Upper lobe of left lung (tissue), 6 donors: ENCODE measurements at regions not wholly inside any gene's neighbourhood (a gene's known extent, or its start where the extent isn't known, plus 50 kb on each side); places are given as distances from the start of the nearest gene placed in this dataset.

Source experiments
- ATAC-seq, 2 donors: fragments of 200-7000 bp; cut with Tn5 transposase; one replicate each; pipeline ENCODE4 v1.9.1; 2022; ENCODE audit warnings: mild to moderate bottlenecking in 2 of 2, moderate library complexity in 2 of 2; ENCODE audit not compliant: low FRiP score in 2 of 2
- DNase-seq, 2 donors: peaks; one replicate each; pipeline ENCODE4 v3.0.0-alpha.2; 2019 to 2020
- H3K27ac ChIP-seq, 4 donors: fragments of 200-600 bp; sonication (generic); one replicate each; pipeline ENCODE4 v1.5.1; 2016 to 2019
- H3K27me3 ChIP-seq, 4 donors: fragments of 200-600 bp; sonication (generic); one replicate each; pipeline ENCODE4 v1.5.1; 2017 to 2019
- H3K36me3 ChIP-seq, 4 donors: fragments of 200-600 bp; sonication (generic); one replicate each; pipeline ENCODE4 v1.5.1; 2016 to 2019
- H3K4me1 ChIP-seq, 4 donors: fragments of 200-600 bp; sonication (generic); one replicate each; pipeline ENCODE4 v1.5.1; 2018 to 2019
- H3K4me3 ChIP-seq, 4 donors: fragments of 200-600 bp; sonication (generic); one replicate each; pipeline ENCODE4 v1.5.1; 2017 to 2019; ENCODE audit warnings: mild to moderate bottlenecking in 2 of 4, moderate library complexity in 1 of 4
- H3K9me3 ChIP-seq, 4 donors: fragments of 200-600 bp; sonication (generic); one replicate each; pipeline ENCODE4 v1.5.1; 2018 to 2019
- EP300 ChIP-seq, 4 donors: sonication (generic); formaldehyde crosslinking; IDR thresholded peaks; one replicate each; pipeline ENCODE4 v1.5.1; 2017; ENCODE audit warnings: antibody characterized with exemption in 4 of 4, control low read depth in 2 of 4
- POLR2A ChIP-seq, 4 donors: fragments of 450-650 bp; IDR thresholded peaks; one replicate each; pipeline ENCODE4 v1.5.1; 2016 to 2017; ENCODE audit warnings: antibody characterized with exemption in 4 of 4, mild to moderate bottlenecking in 2 of 4
- POLR2AphosphoS5 ChIP-seq, 2 donors: sonication (generic); formaldehyde crosslinking; IDR thresholded peaks; one replicate each; pipeline ENCODE4 v1.5.1; 2017; ENCODE audit warnings: antibody characterized with exemption in 2 of 2
- WGBS, 2 donors: methylation state at CpG; one replicate each; pipeline ENCODE4 v1.1.5; 2017 to 2018; 5-methylcytosine and 5-hydroxymethylcytosine counted together
- TF ChIP-seq, protein P1 (sequence below), 6 experiments: fragments of 450-650 bp in 4 of 6; fragments of 200-600 bp in 2 of 6; sonication (generic) in 2 of 6; IDR thresholded peaks; one replicate each; pipeline ENCODE4 v1.5.1; 2016 to 2019; ENCODE audit warnings: antibody characterized with exemption in 6 of 6
- donor health status: DM: no; HTN: no; CAD: no; lungs with moderate emphysema.
- donor health status: DM: no; HTN: yes; CAD: no; lungs with severe emphysema.

DNA sequence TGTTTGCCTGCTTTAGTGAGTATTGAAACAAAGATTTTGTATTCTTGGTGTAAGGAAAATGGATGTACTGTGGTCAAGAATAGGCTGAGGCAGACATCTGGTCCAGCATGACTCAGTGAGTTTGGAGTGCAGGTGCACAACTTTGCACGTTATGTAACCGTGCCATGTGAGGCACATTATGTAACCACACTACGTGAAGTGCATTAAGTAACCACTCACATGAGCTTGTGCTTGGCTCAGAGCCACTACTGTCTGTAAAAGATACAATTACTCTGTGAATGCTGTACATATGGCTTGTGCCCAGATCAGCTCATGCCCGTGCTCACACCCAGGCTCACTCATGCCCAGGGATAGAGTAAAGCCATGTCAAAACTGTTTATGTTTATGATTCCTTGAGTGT lies 216.8 kb downstream of the CTH start:
- Histone ChIP-seq H3K4me3 (no peak overlapping the region), H3K27me3 (no peaks in the 10 kb centered on the region), H3K9me3 (no peaks in the 10 kb centered on the region), H3K27ac (no peak overlapping the region), H3K36me3 (no peaks in the 10 kb centered on the region), H3K4me1 (no peaks in the 10 kb centered on the region)
- peak; percentile 19 to 61 for ATAC-seq
- TF ChIP-seq POLR2AphosphoS5 (IDR thresholded peaks at IDR 0.05) (peak in 1 of 2 donors; percentile 53), EP300 (IDR thresholded peaks at IDR 0.05) (peak in 1 of 4 donors; percentile 34), POLR2A (IDR thresholded peaks at IDR 0.05) (no peak)
- TF ChIP-seq, protein P1, sequence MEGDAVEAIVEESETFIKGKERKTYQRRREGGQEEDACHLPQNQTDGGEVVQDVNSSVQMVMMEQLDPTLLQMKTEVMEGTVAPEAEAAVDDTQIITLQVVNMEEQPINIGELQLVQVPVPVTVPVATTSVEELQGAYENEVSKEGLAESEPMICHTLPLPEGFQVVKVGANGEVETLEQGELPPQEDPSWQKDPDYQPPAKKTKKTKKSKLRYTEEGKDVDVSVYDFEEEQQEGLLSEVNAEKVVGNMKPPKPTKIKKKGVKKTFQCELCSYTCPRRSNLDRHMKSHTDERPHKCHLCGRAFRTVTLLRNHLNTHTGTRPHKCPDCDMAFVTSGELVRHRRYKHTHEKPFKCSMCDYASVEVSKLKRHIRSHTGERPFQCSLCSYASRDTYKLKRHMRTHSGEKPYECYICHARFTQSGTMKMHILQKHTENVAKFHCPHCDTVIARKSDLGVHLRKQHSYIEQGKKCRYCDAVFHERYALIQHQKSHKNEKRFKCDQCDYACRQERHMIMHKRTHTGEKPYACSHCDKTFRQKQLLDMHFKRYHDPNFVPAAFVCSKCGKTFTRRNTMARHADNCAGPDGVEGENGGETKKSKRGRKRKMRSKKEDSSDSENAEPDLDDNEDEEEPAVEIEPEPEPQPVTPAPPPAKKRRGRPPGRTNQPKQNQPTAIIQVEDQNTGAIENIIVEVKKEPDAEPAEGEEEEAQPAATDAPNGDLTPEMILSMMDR (IDR thresholded peaks at IDR 0.05): no peak
- peak in 1 of 2 donors; percentile 28 for DNase-seq
- 34 to 41% methylated on average over 4 of the region's 4 CpGs for WGBS, 2 donors

DNA sequence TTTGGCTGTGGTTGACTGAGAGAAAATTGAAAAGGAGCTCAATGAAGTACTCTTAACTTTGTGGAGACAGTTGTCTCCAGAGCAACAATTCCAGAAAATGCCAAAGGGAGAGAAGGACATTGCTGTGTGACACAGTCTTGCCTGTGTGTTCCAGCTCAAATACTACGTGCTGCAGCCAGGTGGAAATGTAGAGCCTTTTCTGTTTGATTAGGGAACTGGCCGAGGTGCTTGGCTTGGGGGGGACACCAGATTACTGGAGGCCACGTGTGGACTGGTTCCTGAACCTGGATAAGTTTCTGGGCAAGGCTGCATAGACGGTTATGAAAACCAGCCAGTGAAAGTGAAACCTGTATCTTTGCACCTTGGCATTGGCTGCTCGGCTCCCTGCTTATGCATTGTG lies 217.9 kb downstream of the CTH start:
- Histone ChIP-seq H3K4me3 (no peak overlapping the region), H3K27me3 (no peaks in the 10 kb centered on the region), H3K4me1 (no peaks in the 10 kb centered on the region), H3K36me3 (no peaks in the 10 kb centered on the region), H3K27ac (no peak overlapping the region), H3K9me3 (no peaks in the 10 kb centered on the region)
- WGBS, 2 donors: 63 to 65% methylated on average over 5 of the region's 5 CpGs
- TF ChIP-seq EP300 (IDR thresholded peaks at IDR 0.05): no peak
- no peak for TF ChIP-seq POLR2AphosphoS5 (IDR thresholded peaks at IDR 0.05)
- TF ChIP-seq, protein P1 (IDR thresholded peaks at IDR 0.05): no peak
- TF ChIP-seq POLR2A (IDR thresholded peaks at IDR 0.05): no peak
- no peak for DNase-seq
- ATAC-seq: no peak

DNA sequence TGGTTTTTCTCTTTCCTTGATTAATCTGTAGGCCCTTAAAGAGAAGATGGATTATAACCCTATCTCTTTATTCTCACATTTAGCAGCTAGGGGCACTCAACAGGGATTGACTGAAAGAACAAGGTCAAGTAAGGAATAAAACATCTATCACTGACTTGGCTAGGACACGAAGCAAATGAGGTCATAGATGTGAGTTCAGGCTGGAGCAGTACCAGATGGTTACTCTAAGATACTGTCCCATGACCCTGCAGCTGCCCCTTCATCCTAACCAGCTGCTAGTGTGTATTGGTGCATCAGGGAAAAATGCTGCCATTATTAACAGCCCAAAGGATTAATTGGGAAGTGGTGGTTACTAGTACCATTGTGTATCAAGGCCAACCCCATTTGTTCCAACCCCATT lies 221.9 kb downstream of the CTH start:
- ATAC-seq (no peak), DNase-seq (no peak)
- H3K4me1 ChIP-seq: no peaks in the 10 kb centered on the region
- no peak overlapping the region for H3K4me3 ChIP-seq
- TF ChIP-seq, protein P1 (IDR thresholded peaks at IDR 0.05): no peak
- TF ChIP-seq EP300 (IDR thresholded peaks at IDR 0.05): no peak
- TF ChIP-seq POLR2A (IDR thresholded peaks at IDR 0.05): no peak
- TF ChIP-seq POLR2AphosphoS5 (IDR thresholded peaks at IDR 0.05): no peak
- 23 to 38% methylated on average over 1 of the region's 1 CpG for WGBS, 2 donors
- no peaks in the 10 kb centered on the region for H3K27me3 ChIP-seq
- no peak overlapping the region for H3K27ac ChIP-seq
- no peaks in the 10 kb centered on the region for H3K36me3 ChIP-seq
- no peaks in the 10 kb centered on the region for H3K9me3 ChIP-seq

DNA sequence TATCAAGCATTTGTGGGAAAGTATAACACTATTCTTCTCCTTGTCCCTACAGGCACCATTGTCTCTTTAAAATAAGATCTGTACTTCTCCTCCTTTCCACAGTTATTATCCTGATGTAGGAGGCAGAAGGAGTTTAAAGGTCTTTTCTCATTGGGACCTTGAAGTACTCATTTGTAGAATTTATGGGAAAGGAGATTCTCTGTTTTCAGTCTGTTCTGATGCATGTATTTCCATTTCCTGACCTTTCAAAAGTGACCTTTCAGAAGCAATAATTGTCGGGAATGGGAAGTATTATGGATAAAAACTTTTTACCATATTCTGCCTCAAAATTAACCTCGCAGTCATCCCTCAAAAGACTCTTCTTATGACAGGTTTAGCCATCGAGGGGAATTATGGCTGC lies 224.8 kb downstream of the CTH start:
- WGBS, 2 donors: 80 to 83% methylated on average over 3 of the region's 3 CpGs
- ATAC-seq: no peak

DNA sequence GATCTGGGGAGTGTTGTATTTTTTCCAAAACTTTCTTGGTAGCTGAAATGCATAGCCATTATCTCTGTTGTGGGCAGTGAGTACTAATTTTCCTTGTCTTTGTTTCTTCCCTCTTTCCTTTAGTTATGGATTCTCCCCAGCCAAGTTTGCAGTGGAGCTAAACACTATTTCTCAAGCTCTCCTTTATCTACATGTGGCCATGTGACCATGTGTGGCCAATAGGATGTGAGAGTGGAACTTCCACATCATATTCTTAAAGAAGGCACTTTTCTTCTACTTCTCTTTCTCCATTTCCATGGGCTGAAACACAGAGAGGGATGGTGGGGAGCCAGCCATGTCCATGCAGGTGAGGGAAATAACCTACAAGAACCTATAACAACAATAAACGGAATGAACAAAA lies 230.8 kb downstream of the CTH start:
- Histone ChIP-seq H3K4me1 (no peaks in the 10 kb centered on the region), H3K4me3 (no peak overlapping the region), H3K36me3 (no peaks in the 10 kb centered on the region), H3K9me3 (no peaks in the 10 kb centered on the region), H3K27me3 (no peaks in the 10 kb centered on the region), H3K27ac (no peak overlapping the region)
- 78 to 87% methylated on average over 1 of the region's 1 CpG for WGBS, 2 donors
- no peak for DNase-seq
- no peak for ATAC-seq
- no peak for TF ChIP-seq EP300 (IDR thresholded peaks at IDR 0.05)
- TF ChIP-seq POLR2AphosphoS5 (IDR thresholded peaks at IDR 0.05): no peak
- TF ChIP-seq, protein P1 (IDR thresholded peaks at IDR 0.05): no peak
- no peak for TF ChIP-seq POLR2A (IDR thresholded peaks at IDR 0.05)

More for the DNA sequence above, 224.8 kb downstream of the CTH start:
- H3K27me3 ChIP-seq: no peaks in the 10 kb centered on the region
- H3K9me3 ChIP-seq: no peaks in the 10 kb centered on the region
- no peaks in the 10 kb centered on the region for H3K36me3 ChIP-seq
- H3K4me3 ChIP-seq: no peak overlapping the region
- DNase-seq: no peak
- TF ChIP-seq POLR2A (IDR thresholded peaks at IDR 0.05): no peak
- TF ChIP-seq, protein P1 (IDR thresholded peaks at IDR 0.05): no peak
- no peak for TF ChIP-seq EP300 (IDR thresholded peaks at IDR 0.05)
- TF ChIP-seq POLR2AphosphoS5 (IDR thresholded peaks at IDR 0.05): no peak
- no peaks in the 10 kb centered on the region for H3K4me1 ChIP-seq
- H3K27ac ChIP-seq: no peak overlapping the region
